Erythroblast (primary cell): ENCODE measurements at regions not wholly inside any gene's neighbourhood (a gene's known extent, or its start where the extent isn't known, plus 50 kb on each side); places are given as distances from the start of the nearest gene placed in this dataset.

Experiments used
- DNase-seq, 2 experiments: peaks; one replicate each; lab custom pipeline; 2025; lab: John Stamatoyannopoulos, UW
- GATA1 ChIP-seq: IDR thresholded peaks from 2 replicates; pipeline ENCODE4 v1.6.1; 2011; ENCODE audit warnings: low read depth, mild to moderate bottlenecking, control low read depth, low read length, moderate library complexity
- POLR2A ChIP-seq: IDR thresholded peaks from 2 replicates; pipeline ENCODE4 v1.6.1; 2011; ENCODE audit warnings: mild to moderate bottlenecking, low read length

- TF ChIP-seq GATA1 (no peak), POLR2A (no peak)
- DNase-seq, result no peak
These were observed 481.4 kb downstream of the ADRA2A start for GRCh38 chr10:111558211-111558610.

DNA sequence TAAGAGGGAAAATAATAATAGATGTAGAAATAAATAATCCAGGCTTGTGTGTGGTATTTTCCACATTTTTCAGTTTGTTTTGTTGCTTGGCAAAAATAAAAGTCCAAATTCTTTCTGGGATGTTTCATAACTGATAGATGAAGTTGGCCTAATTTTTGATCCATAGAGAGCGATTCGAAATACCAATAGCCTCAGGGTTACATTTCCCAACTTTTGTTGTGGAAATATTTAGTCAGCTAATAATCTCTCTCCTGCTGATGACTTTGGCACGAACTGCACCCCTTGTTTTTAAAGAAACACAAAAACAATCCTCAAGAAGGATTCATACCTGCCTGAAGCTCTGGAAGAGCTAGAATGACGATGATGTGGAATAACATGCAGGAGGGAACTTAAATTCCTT is 483.2 kb downstream of the ADRA2A start:
- TF ChIP-seq POLR2A (no peak), GATA1 (no peak)
- DNase-seq, result no peak

DNA sequence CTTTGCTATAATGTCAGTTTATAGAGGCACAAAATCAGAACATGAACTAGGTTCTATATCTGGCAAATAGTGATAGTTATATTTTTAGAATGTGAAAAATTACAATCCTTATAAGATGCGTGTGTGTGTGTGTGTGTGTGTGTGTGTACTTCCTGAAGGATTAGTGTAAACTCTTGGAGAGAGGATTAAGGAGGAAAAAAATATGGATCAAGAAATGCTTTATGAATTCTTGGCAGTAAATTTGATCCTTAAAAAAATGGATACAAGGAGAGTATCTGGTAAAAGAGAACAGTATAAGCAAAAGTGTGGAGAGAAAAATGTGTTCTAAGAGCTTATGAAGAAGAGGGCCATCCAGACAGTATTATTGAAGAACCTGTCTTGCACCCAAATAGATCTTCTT is 484.3 kb downstream of the ADRA2A start:
- TF ChIP-seq GATA1 (no peak), POLR2A (no peak)
- DNase-seq, result no peak

GRCh38 chr10:111565542-111565941 is 488.7 kb downstream of the ADRA2A start:
- TF ChIP-seq GATA1 (no peak), POLR2A (no peak)
- no peak for DNase-seq

GRCh38 chr10:111578076-111578475 is 501.2 kb downstream of the ADRA2A start:
- DNase-seq, result no peak
- TF ChIP-seq GATA1 (no peak), POLR2A (no peak)

DNA sequence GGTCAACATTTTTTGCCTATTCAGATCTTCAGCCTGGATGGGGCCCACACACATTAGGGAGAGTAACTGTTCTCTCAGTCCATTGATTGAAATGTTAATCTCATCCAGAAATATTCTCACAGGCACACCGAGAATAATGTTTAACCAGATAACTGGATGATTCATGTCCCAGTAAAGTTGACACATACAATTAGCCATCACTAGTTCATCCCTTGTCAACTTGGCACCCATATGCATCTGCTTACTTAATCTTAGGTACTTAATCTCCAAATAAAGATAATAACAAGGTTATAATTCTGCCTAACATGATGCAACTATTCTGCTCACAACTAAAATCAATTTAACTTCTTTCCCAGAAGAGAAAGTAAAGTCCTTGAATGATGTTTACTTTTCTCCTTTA is 502.6 kb downstream of the ADRA2A start:
- TF ChIP-seq GATA1 (no peak), POLR2A (no peak)
- DNase-seq, result no peak

DNA sequence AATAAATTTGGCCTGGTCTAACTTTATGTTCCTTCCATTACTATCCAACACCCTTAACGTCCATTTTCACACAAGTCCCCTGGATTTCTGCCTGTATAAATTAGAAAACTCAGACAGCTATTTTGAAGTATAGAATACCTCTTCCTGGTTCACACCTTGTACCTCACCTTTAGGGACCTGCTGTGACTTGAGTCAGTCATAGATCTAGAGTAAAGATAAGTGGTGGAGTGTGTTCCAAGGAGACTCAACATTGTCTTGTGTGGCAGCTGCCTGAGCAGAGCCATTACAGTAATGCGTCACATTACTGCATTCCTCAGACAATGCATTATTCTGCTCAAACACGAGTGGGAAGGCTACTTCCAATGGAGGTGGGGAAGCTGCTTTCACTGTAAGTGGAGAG is 513.9 kb downstream of the ADRA2A start:
- DNase-seq, result no peak
- TF ChIP-seq GATA1 (no peak), POLR2A (no peak)

- DNase-seq, result no peak
- TF ChIP-seq GATA1, result no peak
- TF ChIP-seq POLR2A, result no peak
These were observed 516.7 kb downstream of the ADRA2A start for GRCh38 chr10:111593578-111593977.

DNA sequence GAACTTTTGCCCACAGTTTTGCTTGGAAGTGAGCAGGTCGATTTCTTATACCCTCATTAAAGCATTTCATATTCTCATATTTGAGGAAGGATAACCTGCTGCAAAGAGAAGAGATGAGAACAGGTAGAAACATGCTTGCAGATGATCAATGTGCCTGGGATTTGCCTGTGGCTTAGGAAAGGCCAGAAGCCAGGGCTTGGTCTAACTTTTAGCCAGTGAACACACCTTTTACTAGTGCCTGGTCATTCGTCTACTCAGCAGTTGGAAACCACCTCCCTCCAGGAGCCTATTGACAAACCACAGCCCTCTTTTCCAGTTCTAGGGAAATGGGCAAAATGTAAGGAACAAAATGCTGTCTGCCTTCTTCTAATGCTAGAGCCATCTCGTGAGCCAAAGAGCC is 518.3 kb downstream of the ADRA2A start:
- TF ChIP-seq POLR2A (no peak), GATA1 (no peak)
- no peak for DNase-seq

GRCh38 chr10:111598433-111599059 is 521.7 kb downstream of the ADRA2A start:
- TF ChIP-seq POLR2A (no peak), GATA1 (no peak)
- peak; percentile 42 to 67 for DNase-seq

- no peak for TF ChIP-seq GATA1
- no peak for TF ChIP-seq POLR2A
- no peak for DNase-seq
These were observed 523.1 kb downstream of the ADRA2A start for GRCh38 chr10:111599943-111600342.

GRCh38 chr10:111600772-111601171 is 523.9 kb downstream of the ADRA2A start:
- TF ChIP-seq GATA1 (no peak), POLR2A (no peak)
- DNase-seq, result no peak

DNA sequence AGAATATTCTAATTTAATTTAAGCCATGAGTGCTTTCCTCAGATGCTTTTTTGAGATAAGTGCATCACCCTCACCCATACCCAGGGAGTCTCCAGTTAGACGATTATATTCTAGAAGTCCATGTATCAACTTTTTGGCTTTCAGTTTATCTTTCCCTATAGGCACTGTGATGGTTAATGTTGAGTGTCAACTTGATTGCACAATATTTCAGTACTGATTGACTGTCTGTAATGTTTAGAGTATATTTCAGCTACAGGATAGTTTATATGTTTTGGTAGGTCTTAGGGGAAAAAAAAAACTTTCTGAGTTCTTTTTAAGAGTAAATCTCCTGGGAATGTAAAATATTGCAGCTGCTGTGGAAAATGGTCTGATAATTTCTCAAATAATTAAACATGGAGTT is 535.4 kb downstream of the ADRA2A start:
- DNase-seq, result no peak
- no peak for TF ChIP-seq POLR2A
- TF ChIP-seq GATA1, result no peak

DNA sequence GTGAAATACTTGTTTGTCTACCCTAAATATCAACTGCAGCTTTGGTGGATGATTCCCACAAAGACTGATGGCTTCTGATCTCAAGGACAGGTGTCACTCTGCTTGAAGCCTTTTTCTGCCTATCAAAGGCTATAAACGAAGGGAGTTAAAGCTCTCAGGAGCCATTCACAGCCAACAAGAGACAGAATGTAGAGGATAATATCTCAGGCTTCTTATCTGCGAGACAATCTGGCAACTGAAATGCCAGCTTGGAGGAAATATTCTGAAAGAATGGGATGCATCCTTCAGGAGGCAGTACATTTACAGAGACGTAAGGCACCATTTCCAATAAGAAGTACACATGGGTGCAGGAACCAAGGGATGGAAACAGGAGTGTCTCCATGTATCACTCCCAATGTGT is 549.4 kb downstream of the GPAM start:
- DNase-seq, result no peak
- TF ChIP-seq POLR2A, result no peak
- TF ChIP-seq GATA1, result no peak

- TF ChIP-seq POLR2A, result no peak
- TF ChIP-seq GATA1, result no peak
- DNase-seq, result no peak
These were observed 537.5 kb downstream of the GPAM start for GRCh38 chr10:111646021-111646420.
